Cardiac fibroblast (primary cell): ENCODE measurements at regions not wholly inside any gene's neighbourhood (a gene's known extent, or its start where the extent isn't known, plus 50 kb on each side); places are given as distances from the start of the nearest gene placed in this dataset.
"Not testable (repeated sequence)": the region's sequence is repeated elsewhere in the genome, so short reads cannot be mapped to it uniquely, and the experiment has no call there.

Source experiments
- DNase-seq, 2 donors: peaks; one replicate each; pipeline versions ENCODE4 v3.0.0 to v3.0.0-alpha.2; 2010; ENCODE audit warnings: low read depth in 2 of 2
- H3K4me3 ChIP-seq, 2 donors: replicated peaks in 1 of 2; 1 replicate in 1 of 2; 2 replicates in 1 of 2; pipeline ENCODE4 v1.5.1; 2011; ENCODE audit warnings: low read depth in 2 of 2, low read length in 2 of 2, mild to moderate bottlenecking in 2 of 2, moderate library complexity in 1 of 2
- CTCF ChIP-seq: IDR thresholded peaks from one replicate; pipeline ENCODE4 v1.5.1; 2011; ENCODE audit warnings: low read depth, mild to moderate bottlenecking, low read length, inconsistent platforms

- no peak for TF ChIP-seq CTCF
- H3K4me3 ChIP-seq = no peak overlapping the region
- DNase-seq = no peak
These were observed 218.8 kb upstream of the NOCT start for GRCh38 chr4:138796761-138797160.

GRCh38 chr4:138790706-138791340 is 224.8 kb upstream of the NOCT start:
- no peak overlapping the region for H3K4me3 ChIP-seq
- no peak for TF ChIP-seq CTCF
- no peak for DNase-seq

GRCh38 chr4:138789796-138790195 is 225.8 kb upstream of the NOCT start:
- no peak for DNase-seq
- no peak for TF ChIP-seq CTCF
- no peak overlapping the region for H3K4me3 ChIP-seq

- no peak for DNase-seq
These were observed 226.7 kb upstream of the NOCT start for GRCh38 chr4:138788857-138789256.

GRCh38 chr4:138788267-138788790 is 227.3 kb upstream of the NOCT start:
- TF ChIP-seq CTCF = no peak
- no peak for DNase-seq
- no peak overlapping the region for H3K4me3 ChIP-seq

More at GRCh38 chr4:138788857-138789256, 226.7 kb upstream of the NOCT start:
- no peak overlapping the region for H3K4me3 ChIP-seq
- TF ChIP-seq CTCF = no peak

GRCh38 chr4:138779761-138780160 is 235.8 kb upstream of the NOCT start:
- H3K4me3 ChIP-seq, DNase-seq: not testable (repeated sequence)

- no peak for TF ChIP-seq CTCF
- DNase-seq = peak; percentile 4 to 5
- no peak overlapping the region for H3K4me3 ChIP-seq
These were observed 239.7 kb upstream of the NOCT start for GRCh38 chr4:138775890-138776289.
